GM23338 (cell line): ENCODE measurements at regions not wholly inside any gene's neighbourhood (a gene's known extent, or its start where the extent isn't known, plus 50 kb on each side); places are given as distances from the start of the nearest gene placed in this dataset.
"Not testable (repeated sequence)": the region's sequence is repeated elsewhere in the genome, so short reads cannot be mapped to it uniquely, and the experiment has no call there.

ENCODE experiments used
- ATAC-seq: fragments of 200-7000 bp; cut with Tn5 transposase; 3 replicates; pipeline ENCODE4 v1.9.1; 2020
- DNase-seq: peaks from one replicate; pipeline ENCODE4 v3.0.0-alpha.2; 2015; ENCODE audit warnings: low spot score
- H2AFZ ChIP-seq: fragments of 200-600 bp; sonication (generic); 2 replicates; pipeline ENCODE4 v1.8.0; 2016; ENCODE audit warnings: antibody characterized with exemption, mild to moderate bottlenecking, moderate library complexity
- H3F3A ChIP-seq: fragments of 200-600 bp; sonication (generic); replicated peaks from 2 replicates; pipeline ENCODE4 v1.8.0; 2017; ENCODE audit warnings: antibody characterized with exemption, mixed run types, low read depth
- H3K27ac ChIP-seq: fragments of 200-600 bp; sonication (generic); 2 replicates; pipeline ENCODE4 v1.6.1; 2016; ENCODE audit warnings: low read depth
- H3K27me3 ChIP-seq: fragments of 200-600 bp; sonication (generic); 2 replicates; pipeline ENCODE4 v1.8.0; 2016; ENCODE audit warnings: mild to moderate bottlenecking, mixed run types, moderate library complexity; ENCODE audit not compliant: insufficient read depth
- H3K36me3 ChIP-seq: fragments of 200-600 bp; sonication (generic); 2 replicates; pipeline ENCODE4 v1.8.0; 2016; ENCODE audit warnings: mild to moderate bottlenecking; ENCODE audit not compliant: insufficient read depth
- H3K4me1 ChIP-seq: fragments of 200-600 bp; sonication (generic); 2 replicates; pipeline ENCODE4 v1.8.0; 2016; ENCODE audit warnings: mild to moderate bottlenecking, moderate library complexity; ENCODE audit not compliant: insufficient read depth
- H3K4me2 ChIP-seq: fragments of 200-600 bp; sonication (generic); 2 replicates; pipeline ENCODE4 v1.7.1; 2017; ENCODE audit warnings: mixed run types
- H3K4me3 ChIP-seq: fragments of 200-600 bp; sonication (generic); 2 replicates; pipeline ENCODE4 v1.6.1; 2016; ENCODE audit warnings: mixed run types
- H3K79me2 ChIP-seq: fragments of 200-600 bp; sonication (generic); replicated peaks from 2 replicates; pipeline ENCODE4 v1.8.0; 2017; ENCODE audit warnings: mild to moderate bottlenecking; ENCODE audit not compliant: insufficient read depth
- H3K9me2 ChIP-seq: fragments of 200-600 bp; sonication (generic); 2 replicates; pipeline ENCODE4 v1.8.0; 2017; ENCODE audit not compliant: insufficient read depth
- H4K20me1 ChIP-seq: fragments of 200-600 bp; sonication (generic); replicated peaks from 2 replicates; pipeline ENCODE4 v1.8.0; 2017; ENCODE audit warnings: mild to moderate bottlenecking; ENCODE audit not compliant: insufficient read depth
- H3K27ac Mint-ChIP-seq: 2 replicates; pipeline ENCODE4 v1.8.0; 2020; ENCODE audit warnings: inconsistent platforms, mild to moderate bottlenecking, moderate library complexity, mixed read lengths
- H3K27me3 Mint-ChIP-seq: 3 replicates; pipeline ENCODE4 v1.8.0; 2022; ENCODE audit warnings: low read depth, mild to moderate bottlenecking, moderate library complexity, mixed read lengths, inconsistent platforms; ENCODE audit not compliant: insufficient read depth, poor library complexity
- H3K36me3 Mint-ChIP-seq: 3 replicates; pipeline ENCODE4 v1.8.0; 2021; ENCODE audit warnings: low read depth, mild to moderate bottlenecking, inconsistent platforms, moderate library complexity, mixed read lengths
- H3K4me1 Mint-ChIP-seq: 3 replicates; pipeline ENCODE4 v1.8.0; 2020; ENCODE audit warnings: mild to moderate bottlenecking, inconsistent platforms, mixed read lengths
- H3K4me3 Mint-ChIP-seq: 3 replicates; pipeline ENCODE4 v1.8.0; 2021; ENCODE audit warnings: moderate library complexity, mild to moderate bottlenecking, inconsistent platforms, mixed read lengths
- H3K9me3 Mint-ChIP-seq: 3 replicates; pipeline ENCODE4 v1.8.0; 2020; ENCODE audit warnings: moderate library complexity, mild to moderate bottlenecking, inconsistent platforms, mixed read lengths
- ETS1 ChIP-seq: IDR thresholded peaks from 2 replicates; pipeline ENCODE4 v1.6.1; 2016; ENCODE audit warnings: antibody characterized with exemption
- JUNB ChIP-seq: IDR thresholded peaks from one replicate; pipeline ENCODE4 v1.6.1; 2016; ENCODE audit warnings: antibody characterized with exemption; ENCODE audit not compliant: unreplicated experiment
- NANOG ChIP-seq: IDR thresholded peaks from 2 replicates; pipeline ENCODE4 v1.6.1; 2016; ENCODE audit warnings: antibody characterized with exemption, borderline replicate concordance
- ZNF462 ChIP-seq: fragments of 250-450 bp; sonication (Bioruptor Pico); IDR thresholded peaks from 2 replicates; pipeline ENCODE4 v1.5.0; 2020; ENCODE audit warnings: mild to moderate bottlenecking, moderate library complexity

- not testable (repeated sequence) for H3K27ac ChIP-seq, ATAC-seq, DNase-seq, H3K4me1 ChIP-seq, H3K4me1 Mint-ChIP-seq, H3F3A ChIP-seq, H3K4me3 ChIP-seq, H4K20me1 ChIP-seq, H3K4me2 ChIP-seq, H3K9me2 ChIP-seq, H3K4me3 Mint-ChIP-seq, H3K27me3 Mint-ChIP-seq, H2AFZ ChIP-seq, H3K79me2 ChIP-seq, H3K27me3 ChIP-seq, H3K36me3 ChIP-seq, H3K27ac Mint-ChIP-seq
- H3K36me3 Mint-ChIP-seq, result peaks cover 47% of the 10 kb centered on the region
- peaks cover 47% of the 10 kb centered on the region for H3K9me3 Mint-ChIP-seq
Measured at GRCh38 chrX:2150014-2150413, 350.8 kb downstream of the DHRSX start.

GRCh38 chrX:2149055-2149454 lies 351.7 kb downstream of the DHRSX start:
- H3K79me2 ChIP-seq, ATAC-seq, H3K4me1 Mint-ChIP-seq: not testable (repeated sequence)

GRCh38 chrX:2147928-2148327 lies 352.8 kb downstream of the DHRSX start:
- Histone ChIP-seq H2AFZ (no peak overlapping the region), H3K27me3 (no peaks in the 10 kb centered on the region), H3K27ac (no peak overlapping the region), H3K9me2 (0 out of 2 replicates have a peak, but pooled peaks cover 3% of the 10 kb centered on the region), H3K4me1 (no peaks in the 10 kb centered on the region; the same call in 1 of the 2 replicates), H3K36me3 (no peaks in the 10 kb centered on the region), H3F3A (no peaks in the 10 kb centered on the region), H3K79me2 (no peaks in the 10 kb centered on the region), H3K4me2 (no peak overlapping the region), H3K4me3 (no peak overlapping the region), H4K20me1 (no peaks in the 10 kb centered on the region)
- H3K4me1 Mint-ChIP-seq, result peaks cover 6% of the 10 kb centered on the region
- no peak for DNase-seq
- ATAC-seq, result no peak
- peaks cover 45% of the 10 kb centered on the region for H3K36me3 Mint-ChIP-seq
- H3K4me3 Mint-ChIP-seq, result no peak overlapping the region
- TF ChIP-seq NANOG (no peak), JUNB (no peak), ETS1 (no peak), ZNF462 (CRISPR knock-in tag) (no peak)
- H3K9me3 Mint-ChIP-seq, result peaks cover 39% of the 10 kb centered on the region
- peaks cover 5% of the 10 kb centered on the region for H3K27me3 Mint-ChIP-seq
- H3K27ac Mint-ChIP-seq, result no peak overlapping the region

More at GRCh38 chrX:2149055-2149454, 351.7 kb downstream of the DHRSX start:
- H2AFZ ChIP-seq, DNase-seq, H3F3A ChIP-seq, H3K27ac Mint-ChIP-seq, H3K4me3 ChIP-seq, H3K27me3 Mint-ChIP-seq, H3K4me1 ChIP-seq, H3K27me3 ChIP-seq, H3K27ac ChIP-seq, H4K20me1 ChIP-seq, H3K4me2 ChIP-seq, H3K36me3 ChIP-seq, H3K9me2 ChIP-seq, H3K4me3 Mint-ChIP-seq: not testable (repeated sequence)
- peaks cover 41% of the 10 kb centered on the region for H3K9me3 Mint-ChIP-seq
- peaks cover 47% of the 10 kb centered on the region for H3K36me3 Mint-ChIP-seq
